Endothelial cell of umbilical vein (primary cell): ENCODE measurements at regions not wholly inside any gene's neighbourhood (a gene's known extent, or its start where the extent isn't known, plus 50 kb on each side); places are given as distances from the start of the nearest gene placed in this dataset.

Source experiments
- BruUV-seq: library from RNA; stranded (reverse); fragments of 400-500 nt; replicated peaks from 2 replicates; lab custom pipeline; 2021; lab: Mats Ljungman, UMichigan
- CTCF ChIA-PET: fragments of 300-600, 350-600 bp; sonication (Branson Sonifier 250); formaldehyde crosslinking; loops from one replicate; lab custom pipeline; 2021; ENCODE audit warnings: antibody characterized with exemption, inconsistent platforms; lab: Charles Lee
- POLR2A ChIA-PET: fragments of 300-600, 350-600 bp; sonication (Branson Sonifier 250); formaldehyde crosslinking; loops from one replicate; lab custom pipeline; 2021; ENCODE audit warnings: antibody characterized with exemption, inconsistent platforms; lab: Charles Lee
- DNase-seq: peaks from one replicate; pipeline ENCODE4 v3.0.0-alpha.2; 2011; ENCODE audit warnings: low read depth, low spot score
- FAIRE-seq: peaks from 2 replicates; lab custom pipeline; 2011; peaks lifted over from hg19 to GRCh38; lab: Jason Lieb, UNC
- H2AFZ ChIP-seq: 2 replicates; pipeline ENCODE4 v1.6.0; 2012; ENCODE audit warnings: low read depth, low read length, control low read depth, inconsistent platforms
- H3K27ac ChIP-seq: 2 replicates; pipeline ENCODE4 v1.5.1; 2011; ENCODE audit warnings: low read depth, mild to moderate bottlenecking, control low read depth, low read length, moderate library complexity; ENCODE audit not compliant: insufficient read depth
- H3K27me3 ChIP-seq, 2 experiments: 2 replicates each; pipeline versions ENCODE4 v1.6.0 to v1.6.1; 2011; ENCODE audit warnings: low read length in 2 of 2, mixed read lengths in 1 of 2; ENCODE audit not compliant: control insufficient read depth in 2 of 2, insufficient read depth in 2 of 2
- H3K36me3 ChIP-seq, 2 experiments: 2 replicates in 1 of 2; 3 replicates in 1 of 2; pipeline ENCODE4 v1.5.1; 2011; ENCODE audit warnings: low read length in 2 of 2, mild to moderate bottlenecking in 1 of 2, moderate library complexity in 1 of 2; ENCODE audit not compliant: control insufficient read depth in 2 of 2, insufficient read depth in 2 of 2; ENCODE audit errors: extremely low read depth in 1 of 2
- H3K4me1 ChIP-seq: 3 replicates; pipeline ENCODE4 v1.5.1; 2011; ENCODE audit warnings: mild to moderate bottlenecking, low read length; ENCODE audit not compliant: control insufficient read depth, insufficient read depth; ENCODE audit errors: extremely low read depth
- H3K4me2 ChIP-seq: 2 replicates; pipeline ENCODE4 v1.6.1; 2011; ENCODE audit warnings: low read length, control low read depth, mixed read lengths; ENCODE audit not compliant: insufficient read depth
- H3K4me3 ChIP-seq, 3 experiments: fragments of 200-600 bp in 1 of 3; sonication (generic), shearing (Covaris generic) in 1 of 3; replicated peaks in 1 of 3; 2 replicates each; pipeline ENCODE4 v1.5.1; 2011 to 2016; ENCODE audit warnings: control low read depth in 3 of 3, low read length in 3 of 3, mild to moderate bottlenecking in 2 of 3, inconsistent platforms in 1 of 3, low read depth in 1 of 3, moderate library complexity in 1 of 3; ENCODE audit not compliant: insufficient read depth in 1 of 3
- H3K79me2 ChIP-seq: 2 replicates; pipeline ENCODE4 v1.6.0; 2012; ENCODE audit warnings: low read length, inconsistent platforms; ENCODE audit not compliant: control insufficient read depth, insufficient read depth
- H3K9ac ChIP-seq: replicated peaks from 2 replicates; pipeline ENCODE3; 2011; ENCODE audit warnings: low read length, control low read depth; ENCODE audit not compliant: insufficient read depth; ENCODE audit errors: extremely low read depth
- H3K9me1 ChIP-seq: replicated peaks from 3 replicates; pipeline ENCODE4 v1.6.0; 2011; ENCODE audit warnings: mild to moderate bottlenecking, low read length; ENCODE audit not compliant: control insufficient read depth, insufficient read depth; ENCODE audit errors: extremely low read depth
- H3K9me3 ChIP-seq: replicated peaks from 2 replicates; pipeline ENCODE4 v1.5.1; 2012; ENCODE audit warnings: low read length, inconsistent platforms; ENCODE audit not compliant: control insufficient read depth, insufficient read depth
- H4K20me1 ChIP-seq: replicated peaks from 2 replicates; pipeline ENCODE3; 2011; ENCODE audit warnings: mild to moderate bottlenecking, low read length; ENCODE audit not compliant: control insufficient read depth, insufficient read depth; ENCODE audit errors: extremely low read depth
- EZH2 ChIP-seq: IDR thresholded peaks from 2 replicates; pipeline ENCODE4 v1.6.1; 2012; ENCODE audit warnings: borderline replicate concordance, low read depth, mild to moderate bottlenecking, moderate library complexity, low read length, inconsistent platforms; ENCODE audit not compliant: severe bottlenecking
- FOS ChIP-seq: IDR thresholded peaks from 2 replicates; pipeline ENCODE4 v1.6.1; 2011; ENCODE audit warnings: mild to moderate bottlenecking, low read length, moderate library complexity, borderline replicate concordance; ENCODE audit not compliant: insufficient read depth
- GATA2 ChIP-seq: IDR thresholded peaks from 2 replicates; pipeline ENCODE4 v1.7.0; 2011; ENCODE audit warnings: low read depth, mild to moderate bottlenecking, moderate library complexity, mixed read lengths, low read length; ENCODE audit not compliant: insufficient read length, insufficient read depth
- JUN ChIP-seq: IDR thresholded peaks from 2 replicates; pipeline ENCODE4 v1.6.1; 2011; ENCODE audit warnings: borderline replicate concordance, low read depth; ENCODE audit not compliant: insufficient read length, insufficient read depth
- MYC ChIP-seq: IDR thresholded peaks from one replicate; pipeline ENCODE4 v1.6.1; 2011; ENCODE audit warnings: mild to moderate bottlenecking, low read depth, low read length
- POLR2A ChIP-seq: IDR thresholded peaks from 2 replicates; pipeline ENCODE4 v1.6.1; 2012; ENCODE audit warnings: low read depth, mild to moderate bottlenecking, control low read depth, low read length
- POLR2AphosphoS5 ChIP-seq: IDR thresholded peaks from 2 replicates; pipeline ENCODE4 v1.6.1; 2012; ENCODE audit warnings: low read depth, mild to moderate bottlenecking, control low read depth, low read length, moderate library complexity; ENCODE audit not compliant: insufficient read depth
- dilution Hi-C: fragments of 300-500 bp; cut with MboI; formaldehyde crosslinking; loops from one replicate; pipeline ENCODE4 v1.15.0; 2019; ENCODE audit warnings: low sequenced_read_pairs; ENCODE audit not compliant: extremely low pct_ligation_motif_present
- intact Hi-C: fragments of 100-400 bp; cut with micrococcal nuclease; formaldehyde crosslinking; loops from one replicate; pipeline ENCODE4 v1.10.0; 2022
- TF ChIP-seq, protein P1 (sequence below): IDR thresholded peaks from 2 replicates; pipeline ENCODE4 v1.6.1; 2011; ENCODE audit not compliant: insufficient read depth, insufficient read length
- TF ChIP-seq, protein P2 (sequence below), 2 donors: IDR thresholded peaks; 1 replicate in 1 of 2; 2 replicates in 1 of 2; pipeline ENCODE4 v1.5.1; 2011; ENCODE audit warnings: low read length in 2 of 2, mild to moderate bottlenecking in 2 of 2, moderate library complexity in 2 of 2, control low read depth in 1 of 2, inconsistent platforms in 1 of 2, low read depth in 1 of 2; ENCODE audit not compliant: insufficient read depth in 1 of 2; ENCODE audit errors: extremely low read depth in 1 of 2

DNA sequence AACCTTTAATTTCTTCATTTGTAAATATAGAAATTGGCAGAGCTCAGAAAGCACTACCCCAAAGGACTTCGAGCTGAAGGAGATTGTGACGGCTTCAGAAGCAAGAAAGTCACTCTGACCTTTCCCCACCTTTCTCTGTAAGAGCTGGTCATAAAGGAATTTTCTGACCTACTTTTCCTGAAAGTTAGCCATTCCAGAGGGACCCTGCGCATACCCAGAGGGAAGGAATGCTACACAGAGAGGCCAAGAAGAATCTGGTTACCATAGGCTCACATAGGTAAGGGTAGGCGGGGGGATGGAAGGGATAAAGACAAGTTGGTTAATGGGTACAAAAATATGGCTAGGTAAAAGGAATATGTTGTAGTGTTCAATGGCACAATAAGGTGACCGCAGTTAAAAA lies 1080.3 kb downstream of the ZPLD1 start:
- no peak overlapping the region for H3K4me2 ChIP-seq
- TF ChIP-seq POLR2A (no peak), MYC (no peak), EZH2 (no peak), JUN (no peak), GATA2 (no peak), POLR2AphosphoS5 (no peak), FOS (no peak)
- TF ChIP-seq, protein P1, sequence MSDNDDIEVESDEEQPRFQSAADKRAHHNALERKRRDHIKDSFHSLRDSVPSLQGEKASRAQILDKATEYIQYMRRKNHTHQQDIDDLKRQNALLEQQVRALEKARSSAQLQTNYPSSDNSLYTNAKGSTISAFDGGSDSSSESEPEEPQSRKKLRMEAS = no peak
- TF ChIP-seq, protein P2, sequence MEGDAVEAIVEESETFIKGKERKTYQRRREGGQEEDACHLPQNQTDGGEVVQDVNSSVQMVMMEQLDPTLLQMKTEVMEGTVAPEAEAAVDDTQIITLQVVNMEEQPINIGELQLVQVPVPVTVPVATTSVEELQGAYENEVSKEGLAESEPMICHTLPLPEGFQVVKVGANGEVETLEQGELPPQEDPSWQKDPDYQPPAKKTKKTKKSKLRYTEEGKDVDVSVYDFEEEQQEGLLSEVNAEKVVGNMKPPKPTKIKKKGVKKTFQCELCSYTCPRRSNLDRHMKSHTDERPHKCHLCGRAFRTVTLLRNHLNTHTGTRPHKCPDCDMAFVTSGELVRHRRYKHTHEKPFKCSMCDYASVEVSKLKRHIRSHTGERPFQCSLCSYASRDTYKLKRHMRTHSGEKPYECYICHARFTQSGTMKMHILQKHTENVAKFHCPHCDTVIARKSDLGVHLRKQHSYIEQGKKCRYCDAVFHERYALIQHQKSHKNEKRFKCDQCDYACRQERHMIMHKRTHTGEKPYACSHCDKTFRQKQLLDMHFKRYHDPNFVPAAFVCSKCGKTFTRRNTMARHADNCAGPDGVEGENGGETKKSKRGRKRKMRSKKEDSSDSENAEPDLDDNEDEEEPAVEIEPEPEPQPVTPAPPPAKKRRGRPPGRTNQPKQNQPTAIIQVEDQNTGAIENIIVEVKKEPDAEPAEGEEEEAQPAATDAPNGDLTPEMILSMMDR (IDR thresholded peaks at IDR 0.05; ENCODE audit: extremely low read depth in 1 of 2, insufficient read depth in 1 of 2, low read depth in 1 of 2, low read length in 2 of 2) = no peak
- H3K9me3 ChIP-seq = no peaks in the 10 kb centered on the region
- dilution Hi-C loops = no loop called here
- H3K79me2 ChIP-seq = no peaks in the 10 kb centered on the region
- H3K9ac ChIP-seq = no peak overlapping the region
- H3K4me3 ChIP-seq = no peak overlapping the region
- H3K4me1 ChIP-seq = no peaks in the 10 kb centered on the region
- ChIA-PET CTCF (no interaction called here), POLR2A (no interaction called here)
- H3K27ac ChIP-seq = no peak overlapping the region
- intact Hi-C loops = no loop called here
- H3K27me3 ChIP-seq = no peaks in the 10 kb centered on the region
- no peaks in the 10 kb centered on the region for H3K9me1 ChIP-seq
- H3K36me3 ChIP-seq = no peaks in the 10 kb centered on the region
- FAIRE-seq = no peak
- no peaks in the 10 kb centered on the region for H4K20me1 ChIP-seq
- no peak for DNase-seq
- no TSS peak for BruUV-seq
- H2AFZ ChIP-seq = no peak overlapping the region
